HEK293T (cell line): ENCODE measurements at regions not wholly inside any gene's neighbourhood (a gene's known extent, or its start where the extent isn't known, plus 50 kb on each side); places are given as distances from the start of the nearest gene placed in this dataset.

Experiments used
- FOXM1 ChIP-seq: fragments of 450-650 bp; IDR thresholded peaks from 2 replicates; pipeline ENCODE4 v1.6.1; 2017; ENCODE audit warnings: mild to moderate bottlenecking, borderline replicate concordance
- HDGF ChIP-seq: fragments of 450-650 bp; IDR thresholded peaks from 2 replicates; pipeline ENCODE4 v1.6.1; 2017; ENCODE audit warnings: antibody characterized with exemption, borderline replicate concordance
- ZNF384 ChIP-seq: fragments of 450-650 bp; IDR thresholded peaks from 2 replicates; pipeline ENCODE4 v1.6.1; 2016

- TF ChIP-seq HDGF (no peak), FOXM1 (no peak), ZNF384 (no peak)
Measured at GRCh38 chr18:28816155-28816554, 639.2 kb upstream of the CDH2 start.
